DOHH2 (cell line): ENCODE measurements at regions not wholly inside any gene's neighbourhood (a gene's known extent, or its start where the extent isn't known, plus 50 kb on each side); places are given as distances from the start of the nearest gene placed in this dataset.

Experiments
- H3F3A ChIP-seq: fragments of 200-600 bp; sonication (generic), shearing (Covaris generic); 2 replicates; pipeline ENCODE4 v1.6.0; 2016; ENCODE audit warnings: antibody characterized with exemption, mild to moderate bottlenecking; ENCODE audit not compliant: control insufficient read depth, insufficient read depth
- H3K27ac ChIP-seq: fragments of 200-600 bp; sonication (generic); 2 replicates; pipeline ENCODE4 v1.5.1; 2014; ENCODE audit warnings: low read depth, mild to moderate bottlenecking, low read length, moderate library complexity
- H3K27me3 ChIP-seq: fragments of 200-600 bp; sonication (generic); 2 replicates; pipeline ENCODE4 v1.6.1; 2014; ENCODE audit warnings: mild to moderate bottlenecking, low read length, mixed read lengths; ENCODE audit not compliant: control insufficient read depth
- H3K36me3 ChIP-seq: fragments of 200-600 bp; sonication (generic); 2 replicates; pipeline ENCODE4 v1.6.1; 2014; ENCODE audit warnings: mild to moderate bottlenecking, low read length, moderate library complexity, mixed read lengths; ENCODE audit not compliant: control insufficient read depth
- H3K4me1 ChIP-seq: fragments of 200-600 bp; sonication (generic); 2 replicates; pipeline ENCODE4 v1.6.1; 2014; ENCODE audit warnings: mild to moderate bottlenecking, low read length, mixed read lengths; ENCODE audit not compliant: control insufficient read depth
- H3K4me2 ChIP-seq: fragments of 200-600 bp; sonication (generic); 2 replicates; pipeline ENCODE4 v1.6.0; 2014; ENCODE audit warnings: mild to moderate bottlenecking, low read length, moderate library complexity
- H3K4me3 ChIP-seq: fragments of 200-600 bp; sonication (generic); 2 replicates; pipeline ENCODE4 v1.5.1; 2014; ENCODE audit warnings: mild to moderate bottlenecking, low read length, mixed read lengths
- H3K79me2 ChIP-seq: fragments of 200-600 bp; sonication (generic); 2 replicates; pipeline ENCODE4 v1.6.1; 2014; ENCODE audit warnings: mild to moderate bottlenecking, low read length, mixed read lengths; ENCODE audit not compliant: control insufficient read depth
- H3K9me2 ChIP-seq: fragments of 200-600 bp; sonication (generic); replicated peaks from 2 replicates; pipeline ENCODE4 v1.6.1; 2014; ENCODE audit warnings: mild to moderate bottlenecking, low read length, mixed read lengths; ENCODE audit not compliant: control insufficient read depth
- H3K9me3 ChIP-seq: fragments of 200-600 bp; sonication (generic); 2 replicates; pipeline ENCODE4 v1.6.1; 2014; ENCODE audit warnings: antibody characterized with exemption, low read length, mixed read lengths; ENCODE audit not compliant: control insufficient read depth, insufficient read depth
- H4K20me1 ChIP-seq: fragments of 200-600 bp; sonication (generic); 2 replicates; pipeline ENCODE4 v1.6.0; 2014; ENCODE audit warnings: low read depth, mild to moderate bottlenecking, antibody characterized with exemption, low read length, moderate library complexity; ENCODE audit not compliant: control insufficient read depth, insufficient read depth
- CTCF ChIP-seq: fragments of 200-600 bp; sonication (generic); IDR thresholded peaks from one replicate; pipeline ENCODE4 v1.5.1; 2014; ENCODE audit warnings: antibody characterized with exemption, mild to moderate bottlenecking, low read depth, low read length; ENCODE audit not compliant: poor library complexity, severe bottlenecking
- EZH2phosphoT487 ChIP-seq: fragments of 200-600 bp; sonication (generic); IDR thresholded peaks from 2 replicates; pipeline ENCODE4 v1.6.1; 2017; ENCODE audit warnings: borderline replicate concordance, mild to moderate bottlenecking, antibody characterized with exemption, low read length, moderate library complexity, mixed read lengths

- Histone ChIP-seq H3K36me3 (no peaks in the 10 kb centered on the region), H3K4me1 (no peaks in the 10 kb centered on the region), H3K79me2 (no peaks in the 10 kb centered on the region), H3K9me3 (0 out of 2 replicates have a peak, but pooled peaks cover 2% of the 10 kb centered on the region), H3K4me3 (no peak overlapping the region), H3F3A (no peaks in the 10 kb centered on the region), H3K27ac (no peak overlapping the region), H4K20me1 (no peaks in the 10 kb centered on the region), H3K4me2 (no peak overlapping the region), H3K27me3 (no peaks in the 10 kb centered on the region), H3K9me2 (no peaks in the 10 kb centered on the region)
- no peak for TF ChIP-seq CTCF
- TF ChIP-seq EZH2phosphoT487: no peak
Observed at GRCh38 chr6:166056637-166057036, 111.0 kb downstream of the TBXT start.

- H3K27ac ChIP-seq: no peak overlapping the region
- H4K20me1 ChIP-seq: no peaks in the 10 kb centered on the region
- H3K36me3 ChIP-seq: no peaks in the 10 kb centered on the region
- no peaks in the 10 kb centered on the region for H3K9me2 ChIP-seq
- no peak for TF ChIP-seq CTCF
- no peak for TF ChIP-seq EZH2phosphoT487
- H3K9me3 ChIP-seq: 0 out of 2 replicates have a peak, but pooled peaks cover 2% of the 10 kb centered on the region
- no peaks in the 10 kb centered on the region for H3K27me3 ChIP-seq
- H3K79me2 ChIP-seq: no peaks in the 10 kb centered on the region
- H3K4me3 ChIP-seq: no peak overlapping the region
- no peaks in the 10 kb centered on the region for H3K4me1 ChIP-seq
- H3K4me2 ChIP-seq: no peak overlapping the region
- H3F3A ChIP-seq: no peaks in the 10 kb centered on the region
Observed at GRCh38 chr6:166055801-166056200, 111.8 kb downstream of the TBXT start.

- Histone ChIP-seq H3K27me3 (no peaks in the 10 kb centered on the region), H4K20me1 (no peaks in the 10 kb centered on the region), H3K9me2 (no peaks in the 10 kb centered on the region), H3K36me3 (no peaks in the 10 kb centered on the region), H3K4me2 (no peak overlapping the region), H3K27ac (no peak overlapping the region), H3K4me1 (no peaks in the 10 kb centered on the region), H3K9me3 (0 out of 2 replicates have a peak, but pooled peaks cover 2% of the 10 kb centered on the region), H3K79me2 (no peaks in the 10 kb centered on the region), H3F3A (no peaks in the 10 kb centered on the region), H3K4me3 (no peak overlapping the region)
- no peak for TF ChIP-seq EZH2phosphoT487
- no peak for TF ChIP-seq CTCF
Observed at GRCh38 chr6:166052837-166053236, 114.8 kb downstream of the TBXT start.

GRCh38 chr6:166050559-166050958 lies 117.1 kb downstream of the TBXT start:
- H3K27me3 ChIP-seq: no peaks in the 10 kb centered on the region
- H3K79me2 ChIP-seq: no peaks in the 10 kb centered on the region
- no peak overlapping the region for H3K4me3 ChIP-seq
- no peak overlapping the region for H3K4me2 ChIP-seq
- TF ChIP-seq CTCF: no peak
- no peak for TF ChIP-seq EZH2phosphoT487
- no peaks in the 10 kb centered on the region for H3K4me1 ChIP-seq
- H4K20me1 ChIP-seq: no peaks in the 10 kb centered on the region
- H3F3A ChIP-seq: no peaks in the 10 kb centered on the region
- H3K9me2 ChIP-seq: no peaks in the 10 kb centered on the region
- no peak overlapping the region for H3K27ac ChIP-seq
- H3K9me3 ChIP-seq: 0 out of 2 replicates have a peak, but pooled peaks cover 2% of the 10 kb centered on the region
- H3K36me3 ChIP-seq: no peaks in the 10 kb centered on the region
